ENCODE measurements at regions not wholly inside any gene's neighbourhood (a gene's known extent, or its start where the extent isn't known, plus 50 kb on each side); places are given as distances from the start of the nearest gene placed in this dataset.
"Not testable (repeated sequence)": the region's sequence is repeated elsewhere in the genome, so short reads cannot be mapped to it uniquely, and the experiment has no call there.

GRCh38 chr14:105910426-105910825 is 384.0 kb downstream of the TMEM121 start:
- DNase-seq (ENCODE audit: low spot score) (no peak), FAIRE-seq (no peak)

DNA sequence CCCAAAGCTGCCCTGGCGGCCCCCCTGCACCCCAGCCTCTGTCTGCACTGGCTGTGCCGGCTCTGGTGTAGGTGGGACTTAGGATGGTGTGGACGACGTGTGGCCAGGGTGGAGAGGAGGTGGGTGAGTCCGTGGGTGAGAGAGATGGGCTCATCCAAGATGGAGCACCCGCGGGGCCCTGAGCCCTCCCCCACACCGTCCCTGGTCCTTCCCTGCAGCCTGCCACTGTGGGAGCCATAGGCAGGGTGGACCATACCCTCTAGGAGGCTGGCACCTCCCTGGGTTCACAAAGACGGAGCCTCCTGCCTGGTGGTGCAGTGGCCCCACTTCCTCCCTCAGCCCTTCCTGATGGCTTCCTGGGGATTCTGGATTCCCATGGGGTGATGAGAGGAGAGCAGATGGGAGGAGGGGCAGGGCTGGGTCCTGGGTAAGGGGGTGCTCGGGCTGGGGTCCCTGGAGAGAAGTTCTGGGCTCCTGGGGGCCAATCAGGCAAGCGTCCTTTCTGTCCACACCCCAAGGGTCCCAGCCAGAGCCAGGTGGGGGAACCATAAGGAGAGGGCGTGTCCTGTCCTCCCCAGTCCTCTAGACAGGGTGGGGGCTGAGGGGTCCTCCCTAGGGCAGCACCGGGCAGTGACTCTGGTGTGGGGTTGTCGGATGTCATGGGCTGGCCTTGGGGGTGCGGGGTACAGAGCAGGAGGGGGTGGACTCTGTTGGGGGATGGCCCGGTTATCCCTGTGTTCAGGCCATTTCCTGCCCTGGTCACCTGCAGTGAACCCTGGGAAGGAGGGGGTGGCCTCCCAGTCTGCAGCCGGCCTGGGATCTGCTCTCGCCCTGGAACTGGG is 384.8 kb downstream of the TMEM121 start:
- FAIRE-seq (no peak), DNase-seq (ENCODE audit: low spot score) (no peak)

DNA sequence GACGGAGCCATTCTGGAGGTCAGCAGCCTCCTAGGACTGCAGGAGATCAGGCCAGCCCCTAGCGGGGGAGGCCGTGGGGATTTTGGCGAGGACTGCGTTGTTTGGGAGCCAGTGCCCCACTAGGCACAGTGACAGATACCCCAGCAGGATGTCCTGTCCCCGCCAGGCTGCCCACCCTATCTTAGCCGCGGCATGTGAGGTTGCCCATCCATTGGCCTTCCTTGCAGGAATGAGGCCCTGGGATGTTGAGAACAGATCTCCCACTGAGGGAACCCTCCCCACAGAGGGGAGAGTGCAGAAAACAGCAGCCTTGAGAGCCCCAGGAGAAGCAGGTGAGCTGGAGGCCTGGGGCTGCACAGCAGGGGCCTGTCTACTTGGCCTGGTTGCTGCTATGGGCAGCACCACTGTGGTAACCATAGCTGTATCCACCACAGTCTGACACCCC is 385.5 kb downstream of the TMEM121 start:
- DNase-seq (ENCODE audit: low spot score); FAIRE-seq: not testable (repeated sequence)

GRCh38 chr14:105912641-105913180 is 386.3 kb downstream of the TMEM121 start:
- DNase-seq (ENCODE audit: low spot score) (no peak), FAIRE-seq (no peak)

- FAIRE-seq (no peak), DNase-seq (ENCODE audit: low spot score) (no peak)
Observed at GRCh38 chr14:105913221-105913620, 386.8 kb downstream of the TMEM121 start.

DNA sequence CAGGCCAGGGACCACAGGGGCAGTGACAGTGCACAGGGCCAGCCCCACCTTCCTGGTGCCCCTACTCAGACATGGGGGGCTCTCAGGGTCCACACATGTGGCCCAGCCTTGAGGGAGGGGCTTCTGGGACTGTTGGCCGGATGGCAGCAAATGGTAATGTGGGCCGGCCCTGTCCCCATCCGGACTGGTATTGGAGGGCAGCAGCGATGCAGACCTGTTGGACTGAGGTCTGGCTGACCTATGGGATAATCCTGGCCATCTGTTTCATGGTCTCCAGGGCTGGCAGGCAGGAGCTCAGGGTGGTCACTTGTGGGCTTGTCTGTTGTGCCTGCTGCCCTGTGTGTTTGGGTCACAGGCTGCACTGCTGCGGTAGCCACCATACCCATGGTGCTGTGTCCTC is 387.5 kb downstream of the TMEM121 start:
- FAIRE-seq (no peak), DNase-seq (ENCODE audit: low spot score) (no peak)

DNA sequence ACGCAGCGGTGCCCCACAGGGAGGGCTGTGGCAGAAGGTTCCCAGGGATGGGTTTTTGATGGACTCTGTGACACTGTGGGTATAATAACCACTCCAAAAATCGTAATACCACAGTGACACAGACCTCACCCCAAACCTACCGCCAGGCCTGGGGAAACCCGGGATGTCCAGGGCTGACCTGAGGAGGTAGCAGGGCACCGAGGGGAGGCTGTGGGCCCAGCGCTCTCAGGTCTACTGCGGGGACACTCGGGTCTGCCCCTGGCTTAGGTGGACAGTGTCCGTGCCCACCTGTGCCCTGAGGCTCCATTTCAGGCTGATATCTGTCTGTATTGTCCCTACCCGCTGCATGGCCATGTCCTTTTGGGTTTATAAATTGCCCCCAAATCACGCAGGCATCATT is 387.9 kb downstream of the TMEM121 start:
- not testable (repeated sequence) for FAIRE-seq; DNase-seq (ENCODE audit: low spot score)

- no peak for DNase-seq (ENCODE audit: low spot score)
Observed at GRCh38 chr14:105914738-105915385, 388.5 kb downstream of the TMEM121 start.

GRCh38 chr14:105915546-105915945 is 389.2 kb downstream of the TMEM121 start:
- DNase-seq (ENCODE audit: low spot score); FAIRE-seq: not testable (repeated sequence)

More at GRCh38 chr14:105914738-105915385, 388.5 kb downstream of the TMEM121 start:
- no peak for FAIRE-seq

GRCh38 chr14:105917136-105917932 is 391.0 kb downstream of the TMEM121 start:
- not testable (repeated sequence) for FAIRE-seq; DNase-seq (ENCODE audit: low spot score)

- no peak for FAIRE-seq
Observed at GRCh38 chr14:105917933-105918436, 391.6 kb downstream of the TMEM121 start.

GRCh38 chr14:105918496-105919262 is 392.3 kb downstream of the TMEM121 start:
- FAIRE-seq (no peak), DNase-seq (ENCODE audit: low spot score) (no peak)

More at GRCh38 chr14:105917933-105918436, 391.6 kb downstream of the TMEM121 start:
- DNase-seq (ENCODE audit: low spot score): no peak

DNA sequence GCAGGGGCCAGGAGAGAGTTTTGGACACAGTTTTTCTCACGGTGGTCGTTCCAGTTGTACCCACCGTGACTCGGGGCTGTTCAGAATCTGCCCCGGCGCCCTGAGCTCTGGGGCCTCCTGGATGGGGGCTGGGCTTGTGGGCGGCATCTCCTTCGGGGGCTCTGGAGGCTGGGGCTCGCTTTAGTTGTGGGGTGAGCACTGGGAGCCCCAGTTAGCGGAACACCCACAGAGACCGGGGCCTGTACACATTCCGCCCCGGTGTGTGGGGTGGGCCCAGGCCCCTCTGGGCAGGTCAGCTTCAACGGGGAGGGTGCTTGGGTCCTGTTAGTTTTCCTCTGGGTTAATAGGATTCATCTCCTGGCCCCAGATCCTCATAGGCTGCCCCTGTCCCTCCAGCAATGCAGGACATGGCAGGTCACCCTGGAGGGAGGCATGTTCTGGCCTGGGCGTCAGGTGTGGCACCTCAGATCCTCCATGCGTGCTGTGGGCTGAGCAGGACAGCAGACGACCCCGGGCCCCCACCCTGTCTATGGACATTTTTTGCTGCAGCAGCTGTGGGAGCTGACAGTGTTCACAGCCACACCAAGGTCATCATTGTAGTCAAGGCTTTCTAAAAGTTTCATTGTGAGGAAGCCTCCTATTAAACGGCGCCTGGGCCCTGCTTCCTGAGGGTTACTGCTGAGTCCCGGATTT is 393.2 kb downstream of the TMEM121 start:
- no peak for FAIRE-seq
- no peak for DNase-seq (ENCODE audit: low spot score)

DNA sequence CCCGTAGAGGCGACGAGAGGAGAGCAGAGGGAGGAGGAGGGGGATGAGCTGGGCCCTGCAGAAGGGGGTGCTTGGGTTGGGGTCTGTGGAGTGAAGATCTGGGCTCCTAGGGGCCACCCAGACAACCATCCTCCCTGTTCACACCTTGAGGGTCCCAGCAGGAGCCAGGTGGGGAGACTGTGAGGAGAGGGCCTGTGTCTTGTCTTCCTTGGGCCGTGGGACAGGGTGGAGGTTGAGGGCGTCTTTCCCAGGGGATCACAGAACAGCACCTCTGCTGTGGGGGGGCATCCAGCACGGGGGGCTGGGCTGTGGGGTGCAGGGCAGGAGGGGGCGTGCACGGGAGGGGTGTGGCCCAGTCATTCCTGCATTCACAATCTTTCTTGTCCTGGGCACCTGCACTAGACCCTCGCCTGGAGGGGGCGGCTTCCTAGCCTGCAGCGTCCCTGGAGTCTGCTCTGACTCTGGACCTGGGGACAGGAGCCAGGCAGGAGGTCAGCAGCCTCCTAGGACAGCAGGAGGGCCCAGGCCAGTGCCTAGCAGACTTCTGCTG is 393.8 kb downstream of the TMEM121 start:
- DNase-seq (ENCODE audit: low spot score); FAIRE-seq: not testable (repeated sequence)

GRCh38 chr14:105920803-105921755 is 394.7 kb downstream of the TMEM121 start:
- not testable (repeated sequence) for DNase-seq (ENCODE audit: low spot score); FAIRE-seq

DNA sequence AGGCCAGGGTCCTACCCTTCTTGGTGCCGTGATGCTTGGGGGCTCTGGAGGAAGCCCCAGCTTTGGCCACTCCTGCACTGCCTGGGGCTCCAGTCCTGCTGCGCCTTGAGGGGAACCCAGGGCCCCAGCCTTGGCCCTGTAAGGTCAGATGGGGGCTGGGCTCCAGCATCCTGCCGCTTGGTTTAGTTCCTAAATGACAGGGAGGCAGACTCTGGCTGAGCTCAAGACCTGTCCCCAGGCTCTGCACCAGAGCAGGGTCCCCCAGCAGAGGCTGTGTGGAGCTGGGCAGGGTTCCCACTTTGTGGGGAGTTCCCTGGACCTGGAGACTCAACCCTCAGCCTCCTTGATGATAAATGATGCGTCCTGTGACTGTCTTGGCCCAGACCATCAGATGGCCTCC is 395.4 kb downstream of the TMEM121 start:
- DNase-seq (ENCODE audit: low spot score); FAIRE-seq: not testable (repeated sequence)

- DNase-seq (ENCODE audit: low spot score): not testable (repeated sequence)
Observed at GRCh38 chr14:105923520-105924191, 397.3 kb downstream of the TMEM121 start.

More at GRCh38 chr14:105923520-105924191, 397.3 kb downstream of the TMEM121 start:
- not testable (repeated sequence) for FAIRE-seq

All from urothelium cell line (cell line).